Brain microvascular endothelial cell (primary cell): ENCODE measurements at regions not wholly inside any gene's neighbourhood (a gene's known extent, or its start where the extent isn't known, plus 50 kb on each side); places are given as distances from the start of the nearest gene placed in this dataset.

ENCODE experiments used
- DNase-seq: peaks from one replicate; pipeline ENCODE4 v3.0.0-alpha.2; 2020
- H3K27ac ChIP-seq: fragments of 250-450 bp; sonication (Bioruptor Pico); 2 replicates; pipeline ENCODE4 v1.5.1; 2020; ENCODE audit warnings: mild to moderate bottlenecking, moderate library complexity
- H3K27me3 ChIP-seq: fragments of 250-450 bp; sonication (Bioruptor Pico); replicated peaks from 2 replicates; pipeline ENCODE4 v1.5.1; 2020; ENCODE audit warnings: mild to moderate bottlenecking
- H3K36me3 ChIP-seq: fragments of 250-450 bp; sonication (Bioruptor Pico); replicated peaks from 2 replicates; pipeline ENCODE4 v1.5.1; 2020; ENCODE audit warnings: mild to moderate bottlenecking
- H3K4me3 ChIP-seq: 2 replicates; pipeline ENCODE4 v1.5.1; 2011; ENCODE audit warnings: low read depth, mild to moderate bottlenecking, control low read depth, low read length, moderate library complexity
- in situ Hi-C: cut with HindIII; loops from 2 replicates; pipeline ENCODE4 v1.10.0; 2017; ENCODE audit warnings: low sequenced_read_pairs, low pct_ligation_motif_present
- TF ChIP-seq, protein P1 (sequence below): IDR thresholded peaks from 2 replicates; pipeline ENCODE4 v1.5.1; 2011; ENCODE audit warnings: low read depth, mild to moderate bottlenecking, moderate library complexity, low read length, control low read depth, inconsistent platforms; ENCODE audit errors: missing control alignments

DNA sequence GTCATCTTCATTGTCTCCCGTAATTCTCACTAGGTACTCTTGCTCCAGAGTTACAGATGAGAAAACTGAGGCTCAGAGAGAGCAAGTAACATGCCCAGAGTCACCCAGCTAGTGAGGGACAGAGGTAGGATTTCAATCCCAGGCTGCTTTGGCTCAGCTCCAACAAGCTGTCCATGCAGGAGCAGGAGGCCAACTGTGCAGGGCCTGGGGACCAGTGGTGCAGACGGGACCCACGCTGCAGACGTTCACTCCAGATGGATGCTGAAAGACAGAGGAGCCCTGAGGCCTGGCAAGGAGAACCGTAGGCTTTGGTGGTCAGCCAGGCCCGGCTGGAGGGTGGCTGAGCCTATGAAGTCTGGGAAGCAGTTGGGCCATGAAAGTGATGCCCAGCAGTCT, 102.6 kb downstream of the MCFD2 start:
- no peak for DNase-seq
- Histone ChIP-seq H3K27me3 (no peaks in the 10 kb centered on the region), H3K4me3 (no peak overlapping the region), H3K27ac (no peak overlapping the region), H3K36me3 (no peaks in the 10 kb centered on the region)
- TF ChIP-seq, protein P1, sequence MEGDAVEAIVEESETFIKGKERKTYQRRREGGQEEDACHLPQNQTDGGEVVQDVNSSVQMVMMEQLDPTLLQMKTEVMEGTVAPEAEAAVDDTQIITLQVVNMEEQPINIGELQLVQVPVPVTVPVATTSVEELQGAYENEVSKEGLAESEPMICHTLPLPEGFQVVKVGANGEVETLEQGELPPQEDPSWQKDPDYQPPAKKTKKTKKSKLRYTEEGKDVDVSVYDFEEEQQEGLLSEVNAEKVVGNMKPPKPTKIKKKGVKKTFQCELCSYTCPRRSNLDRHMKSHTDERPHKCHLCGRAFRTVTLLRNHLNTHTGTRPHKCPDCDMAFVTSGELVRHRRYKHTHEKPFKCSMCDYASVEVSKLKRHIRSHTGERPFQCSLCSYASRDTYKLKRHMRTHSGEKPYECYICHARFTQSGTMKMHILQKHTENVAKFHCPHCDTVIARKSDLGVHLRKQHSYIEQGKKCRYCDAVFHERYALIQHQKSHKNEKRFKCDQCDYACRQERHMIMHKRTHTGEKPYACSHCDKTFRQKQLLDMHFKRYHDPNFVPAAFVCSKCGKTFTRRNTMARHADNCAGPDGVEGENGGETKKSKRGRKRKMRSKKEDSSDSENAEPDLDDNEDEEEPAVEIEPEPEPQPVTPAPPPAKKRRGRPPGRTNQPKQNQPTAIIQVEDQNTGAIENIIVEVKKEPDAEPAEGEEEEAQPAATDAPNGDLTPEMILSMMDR, result no peak
- in situ Hi-C loops, result no loop called here
